ENCODE measurements at regions not wholly inside any gene's neighbourhood (a gene's known extent, or its start where the extent isn't known, plus 50 kb on each side); places are given as distances from the start of the nearest gene placed in this dataset.

GRCh38 chr15:93389211-93389610 lies 300.2 kb upstream of the RGMA start:
- TF ChIP-seq CTCF (IDR thresholded peaks at IDR 0.05), result no peak
- TF ChIP-seq, protein P1, sequence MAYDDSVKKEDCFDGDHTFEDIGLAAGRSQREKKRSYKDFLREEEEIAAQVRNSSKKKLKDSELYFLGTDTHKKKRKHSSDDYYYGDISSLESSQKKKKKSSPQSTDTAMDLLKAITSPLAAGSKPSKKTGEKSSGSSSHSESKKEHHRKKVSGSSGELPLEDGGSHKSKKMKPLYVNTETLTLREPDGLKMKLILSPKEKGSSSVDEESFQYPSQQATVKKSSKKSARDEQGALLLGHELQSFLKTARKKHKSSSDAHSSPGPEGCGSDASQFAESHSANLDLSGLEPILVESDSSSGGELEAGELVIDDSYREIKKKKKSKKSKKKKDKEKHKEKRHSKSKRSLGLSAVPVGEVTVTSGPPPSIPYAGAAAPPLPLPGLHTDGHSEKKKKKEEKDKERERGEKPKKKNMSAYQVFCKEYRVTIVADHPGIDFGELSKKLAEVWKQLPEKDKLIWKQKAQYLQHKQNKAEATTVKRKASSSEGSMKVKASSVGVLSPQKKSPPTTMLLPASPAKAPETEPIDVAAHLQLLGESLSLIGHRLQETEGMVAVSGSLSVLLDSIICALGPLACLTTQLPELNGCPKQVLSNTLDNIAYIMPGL (CRISPR knock-in tag; IDR thresholded peaks at IDR 0.05), result no peak
- no peak for TF ChIP-seq MAX (CRISPR knock-in tag; IDR thresholded peaks at IDR 0.05)
- TF ChIP-seq, protein P2, sequence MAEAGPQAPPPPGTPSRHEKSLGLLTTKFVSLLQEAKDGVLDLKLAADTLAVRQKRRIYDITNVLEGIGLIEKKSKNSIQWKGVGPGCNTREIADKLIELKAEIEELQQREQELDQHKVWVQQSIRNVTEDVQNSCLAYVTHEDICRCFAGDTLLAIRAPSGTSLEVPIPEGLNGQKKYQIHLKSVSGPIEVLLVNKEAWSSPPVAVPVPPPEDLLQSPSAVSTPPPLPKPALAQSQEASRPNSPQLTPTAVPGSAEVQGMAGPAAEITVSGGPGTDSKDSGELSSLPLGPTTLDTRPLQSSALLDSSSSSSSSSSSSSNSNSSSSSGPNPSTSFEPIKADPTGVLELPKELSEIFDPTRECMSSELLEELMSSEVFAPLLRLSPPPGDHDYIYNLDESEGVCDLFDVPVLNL (CRISPR knock-in tag; IDR thresholded peaks at IDR 0.05; ENCODE audit: borderline replicate concordance, low read depth), result no peak
- no peak for TF ChIP-seq KAT7 (CRISPR knock-in tag; IDR thresholded peaks at IDR 0.05; ENCODE audit: borderline replicate concordance)
- TF ChIP-seq ESRRA (CRISPR knock-in tag; IDR thresholded peaks at IDR 0.05; ENCODE audit: borderline replicate concordance), result no peak
- TF ChIP-seq, protein P3, sequence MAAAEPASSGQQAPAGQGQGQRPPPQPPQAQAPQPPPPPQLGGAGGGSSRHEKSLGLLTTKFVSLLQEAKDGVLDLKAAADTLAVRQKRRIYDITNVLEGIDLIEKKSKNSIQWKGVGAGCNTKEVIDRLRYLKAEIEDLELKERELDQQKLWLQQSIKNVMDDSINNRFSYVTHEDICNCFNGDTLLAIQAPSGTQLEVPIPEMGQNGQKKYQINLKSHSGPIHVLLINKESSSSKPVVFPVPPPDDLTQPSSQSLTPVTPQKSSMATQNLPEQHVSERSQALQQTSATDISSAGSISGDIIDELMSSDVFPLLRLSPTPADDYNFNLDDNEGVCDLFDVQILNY (CRISPR knock-in tag; IDR thresholded peaks at IDR 0.05), result no peak
- TF ChIP-seq, protein P4, sequence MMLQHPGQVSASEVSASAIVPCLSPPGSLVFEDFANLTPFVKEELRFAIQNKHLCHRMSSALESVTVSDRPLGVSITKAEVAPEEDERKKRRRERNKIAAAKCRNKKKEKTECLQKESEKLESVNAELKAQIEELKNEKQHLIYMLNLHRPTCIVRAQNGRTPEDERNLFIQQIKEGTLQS (CRISPR knock-in tag; conservative IDR thresholded peaks at IDR 0.05), result no peak
- TF ChIP-seq ELF4 (CRISPR knock-in tag; IDR thresholded peaks at IDR 0.05; ENCODE audit: low read depth), result no peak
- no peak for TF ChIP-seq SOX15 (CRISPR knock-in tag; IDR thresholded peaks at IDR 0.05)
